ENCODE measurements at regions not wholly inside any gene's neighbourhood (a gene's known extent, or its start where the extent isn't known, plus 50 kb on each side); places are given as distances from the start of the nearest gene placed in this dataset.

- TF ChIP-seq CTCF (IDR thresholded peaks at IDR 0.05; ENCODE audit: low read depth, low read length) (no peak), POLR2A (IDR thresholded peaks at IDR 0.05; ENCODE audit: extremely low read depth, insufficient read length) (no peak), MAX (IDR thresholded peaks at IDR 0.05; ENCODE audit: low read depth, low read length) (no peak)
Measured at GRCh38 chr4:74536557-74536956, 91.6 kb downstream of the AREG start.
